ENCODE measurements at regions not wholly inside any gene's neighbourhood (a gene's known extent, or its start where the extent isn't known, plus 50 kb on each side); places are given as distances from the start of the nearest gene placed in this dataset.
"Not testable (repeated sequence)": the region's sequence is repeated elsewhere in the genome, so short reads cannot be mapped to it uniquely, and the experiment has no call there.

- Histone ChIP-seq H3K36me3 (ENCODE audit: control insufficient read depth in 2 of 2, insufficient read depth in 2 of 2, low read length in 1 of 2) (no peaks in the 10 kb centered on the region), H3K9me3 (ENCODE audit: control insufficient read depth in 2 of 2, insufficient read depth in 1 of 2, low read depth in 1 of 2, low read length in 1 of 2) (no peaks in the 10 kb centered on the region), H3K4me3 (ENCODE audit: low read depth in 1 of 2, low read length in 2 of 2) (no peak overlapping the region), H3K27ac (ENCODE audit: low read depth in 2 of 2, low read length in 1 of 2) (no peak overlapping the region), H3K4me1 (ENCODE audit: control insufficient read depth in 2 of 2, insufficient read depth in 2 of 2, low read length in 1 of 2) (no peaks in the 10 kb centered on the region), H3K27me3 (ENCODE audit: control insufficient read depth in 1 of 2, insufficient read depth in 2 of 2, low read length in 2 of 2) (no peaks in the 10 kb centered on the region)
- WGBS, 2 donors, result 88 to 93% methylated on average over 3 of the region's 3 CpGs
Measured at GRCh38 chr2:176569574-176569973, 300.3 kb downstream of the MTX2 start.

- Histone ChIP-seq H3K36me3 (ENCODE audit: control insufficient read depth in 2 of 2, insufficient read depth in 2 of 2, low read length in 1 of 2) (no peaks in the 10 kb centered on the region), H3K9me3 (ENCODE audit: control insufficient read depth in 2 of 2, insufficient read depth in 1 of 2, low read depth in 1 of 2, low read length in 1 of 2) (no peaks in the 10 kb centered on the region), H3K27me3 (ENCODE audit: control insufficient read depth in 1 of 2, insufficient read depth in 2 of 2, low read length in 2 of 2) (peaks cover 0 to 2% of the 10 kb centered on the region in 2 donors), H3K27ac (ENCODE audit: low read depth in 2 of 2, low read length in 1 of 2) (no peak overlapping the region), H3K4me3 (ENCODE audit: low read depth in 1 of 2, low read length in 2 of 2) (no peak overlapping the region), H3K4me1 (ENCODE audit: control insufficient read depth in 2 of 2, insufficient read depth in 2 of 2, low read length in 1 of 2) (no peaks in the 10 kb centered on the region)
- 74 to 84% methylated on average over 4 of the region's 4 CpGs for WGBS, 2 donors
Measured at GRCh38 chr2:176573612-176574483, 304.6 kb downstream of the MTX2 start.

GRCh38 chr2:176574484-176575236 is 305.4 kb downstream of the MTX2 start:
- 77 to 78% methylated on average over 9 of the region's 9 CpGs for WGBS, 2 donors
- peaks cover 0 to 2% of the 10 kb centered on the region in 2 donors for H3K27me3 ChIP-seq (ENCODE audit: control insufficient read depth in 1 of 2, insufficient read depth in 2 of 2, low read length in 2 of 2)
- H3K4me1 ChIP-seq (ENCODE audit: control insufficient read depth in 2 of 2, insufficient read depth in 2 of 2, low read length in 1 of 2), result no peaks in the 10 kb centered on the region
- no peaks in the 10 kb centered on the region for H3K36me3 ChIP-seq (ENCODE audit: control insufficient read depth in 2 of 2, insufficient read depth in 2 of 2, low read length in 1 of 2)
- no peaks in the 10 kb centered on the region for H3K9me3 ChIP-seq (ENCODE audit: control insufficient read depth in 2 of 2, insufficient read depth in 1 of 2, low read depth in 1 of 2, low read length in 1 of 2)
- H3K4me3 ChIP-seq (ENCODE audit: low read depth in 1 of 2, low read length in 2 of 2), result no peak overlapping the region
- H3K27ac ChIP-seq (ENCODE audit: low read depth in 2 of 2, low read length in 1 of 2), result no peak overlapping the region

GRCh38 chr2:176575237-176575744 is 306.0 kb downstream of the MTX2 start:
- no peak overlapping the region for H3K4me3 ChIP-seq (ENCODE audit: low read depth in 1 of 2, low read length in 2 of 2)
- WGBS, 2 donors, result 78 to 86% methylated on average over 6 of the region's 6 CpGs
- H3K27me3 ChIP-seq (ENCODE audit: control insufficient read depth in 1 of 2, insufficient read depth in 2 of 2, low read length in 2 of 2), result peaks cover 0 to 2% of the 10 kb centered on the region in 2 donors
- no peak overlapping the region for H3K27ac ChIP-seq (ENCODE audit: low read depth in 2 of 2, low read length in 1 of 2)
- H3K4me1 ChIP-seq (ENCODE audit: control insufficient read depth in 2 of 2, insufficient read depth in 2 of 2, low read length in 1 of 2), result no peaks in the 10 kb centered on the region
- no peaks in the 10 kb centered on the region for H3K9me3 ChIP-seq (ENCODE audit: control insufficient read depth in 2 of 2, insufficient read depth in 1 of 2, low read depth in 1 of 2, low read length in 1 of 2)
- H3K36me3 ChIP-seq (ENCODE audit: control insufficient read depth in 2 of 2, insufficient read depth in 2 of 2, low read length in 1 of 2), result no peaks in the 10 kb centered on the region

GRCh38 chr2:176577054-176577453 is 307.8 kb downstream of the MTX2 start:
- Histone ChIP-seq H3K27ac (ENCODE audit: low read depth in 2 of 2, low read length in 1 of 2) (no peak overlapping the region), H3K9me3 (ENCODE audit: control insufficient read depth in 2 of 2, insufficient read depth in 1 of 2, low read depth in 1 of 2, low read length in 1 of 2) (no peaks in the 10 kb centered on the region), H3K4me3 (ENCODE audit: low read depth in 1 of 2, low read length in 2 of 2) (no peak overlapping the region), H3K36me3 (ENCODE audit: control insufficient read depth in 2 of 2, insufficient read depth in 2 of 2, low read length in 1 of 2) (no peaks in the 10 kb centered on the region), H3K27me3 (ENCODE audit: control insufficient read depth in 1 of 2, insufficient read depth in 2 of 2, low read length in 2 of 2) (peaks cover 0 to 2% of the 10 kb centered on the region in 2 donors), H3K4me1 (ENCODE audit: control insufficient read depth in 2 of 2, insufficient read depth in 2 of 2, low read length in 1 of 2) (no peaks in the 10 kb centered on the region)
- 46 to 74% methylated on average over 1 of the region's 1 CpG for WGBS, 2 donors

GRCh38 chr2:176578292-176578691 is 309.1 kb downstream of the MTX2 start:
- H3K27me3 ChIP-seq (ENCODE audit: control insufficient read depth in 1 of 2, insufficient read depth in 2 of 2, low read length in 2 of 2); H3K4me3 ChIP-seq (ENCODE audit: low read depth in 1 of 2, low read length in 2 of 2); H3K36me3 ChIP-seq (ENCODE audit: control insufficient read depth in 2 of 2, insufficient read depth in 2 of 2, low read length in 1 of 2); H3K4me1 ChIP-seq (ENCODE audit: control insufficient read depth in 2 of 2, insufficient read depth in 2 of 2, low read length in 1 of 2); H3K9me3 ChIP-seq (ENCODE audit: control insufficient read depth in 2 of 2, insufficient read depth in 1 of 2, low read depth in 1 of 2, low read length in 1 of 2); H3K27ac ChIP-seq (ENCODE audit: low read depth in 2 of 2, low read length in 1 of 2): not testable (repeated sequence)
- 89% methylated on average over 4 of the region's 4 CpGs for WGBS, 2 donors

- Histone ChIP-seq H3K36me3 (ENCODE audit: control insufficient read depth in 2 of 2, insufficient read depth in 2 of 2, low read length in 1 of 2) (no peaks in the 10 kb centered on the region), H3K9me3 (ENCODE audit: control insufficient read depth in 2 of 2, insufficient read depth in 1 of 2, low read depth in 1 of 2, low read length in 1 of 2) (no peaks in the 10 kb centered on the region), H3K27ac (ENCODE audit: low read depth in 2 of 2, low read length in 1 of 2) (no peak overlapping the region), H3K4me1 (ENCODE audit: control insufficient read depth in 2 of 2, insufficient read depth in 2 of 2, low read length in 1 of 2) (no peaks in the 10 kb centered on the region), H3K27me3 (ENCODE audit: control insufficient read depth in 1 of 2, insufficient read depth in 2 of 2, low read length in 2 of 2) (peaks cover 0 to 2% of the 10 kb centered on the region in 2 donors), H3K4me3 (ENCODE audit: low read depth in 1 of 2, low read length in 2 of 2) (no peak overlapping the region)
- 80 to 87% methylated on average over 6 of the region's 6 CpGs for WGBS, 2 donors
Measured at GRCh38 chr2:176579608-176580007, 310.4 kb downstream of the MTX2 start.

GRCh38 chr2:176581557-176582165 is 312.4 kb downstream of the MTX2 start:
- 77 to 78% methylated on average over 4 of the region's 4 CpGs for WGBS, 2 donors
- Histone ChIP-seq H3K36me3 (ENCODE audit: control insufficient read depth in 2 of 2, insufficient read depth in 2 of 2, low read length in 1 of 2) (no peaks in the 10 kb centered on the region), H3K27me3 (ENCODE audit: control insufficient read depth in 1 of 2, insufficient read depth in 2 of 2, low read length in 2 of 2) (no peaks in the 10 kb centered on the region), H3K9me3 (ENCODE audit: control insufficient read depth in 2 of 2, insufficient read depth in 1 of 2, low read depth in 1 of 2, low read length in 1 of 2) (no peaks in the 10 kb centered on the region), H3K27ac (ENCODE audit: low read depth in 2 of 2, low read length in 1 of 2) (no peak overlapping the region), H3K4me1 (ENCODE audit: control insufficient read depth in 2 of 2, insufficient read depth in 2 of 2, low read length in 1 of 2) (no peaks in the 10 kb centered on the region), H3K4me3 (ENCODE audit: low read depth in 1 of 2, low read length in 2 of 2) (no peak overlapping the region)

GRCh38 chr2:176582176-176582575 is 312.9 kb downstream of the MTX2 start:
- no peak overlapping the region for H3K27ac ChIP-seq (ENCODE audit: low read depth in 2 of 2, low read length in 1 of 2)
- H3K9me3 ChIP-seq (ENCODE audit: control insufficient read depth in 2 of 2, insufficient read depth in 1 of 2, low read depth in 1 of 2, low read length in 1 of 2), result no peaks in the 10 kb centered on the region
- no peaks in the 10 kb centered on the region for H3K36me3 ChIP-seq (ENCODE audit: control insufficient read depth in 2 of 2, insufficient read depth in 2 of 2, low read length in 1 of 2)
- H3K27me3 ChIP-seq (ENCODE audit: control insufficient read depth in 1 of 2, insufficient read depth in 2 of 2, low read length in 2 of 2), result no peaks in the 10 kb centered on the region
- no peaks in the 10 kb centered on the region for H3K4me1 ChIP-seq (ENCODE audit: control insufficient read depth in 2 of 2, insufficient read depth in 2 of 2, low read length in 1 of 2)
- WGBS, 2 donors, result 66 to 67% methylated on average over 2 of the region's 2 CpGs
- H3K4me3 ChIP-seq (ENCODE audit: low read depth in 1 of 2, low read length in 2 of 2), result no peak overlapping the region
